Left lung (tissue), 4 donors: ENCODE measurements at regions not wholly inside any gene's neighbourhood (a gene's known extent, or its start where the extent isn't known, plus 50 kb on each side); places are given as distances from the start of the nearest gene placed in this dataset.
"Not testable (repeated sequence)": the region's sequence is repeated elsewhere in the genome, so short reads cannot be mapped to it uniquely, and the experiment has no call there.

ENCODE experiments used
- ATAC-seq: fragments of 200-7000 bp; cut with Tn5 transposase; one replicate; pipeline ENCODE4 v1.9.1; 2020; ENCODE audit warnings: moderate library complexity
- DNase-seq, 4 donors: peaks; one replicate each; pipeline ENCODE4 v3.0.0-alpha.2; 2013 to 2020
- H3K27ac ChIP-seq, 2 donors: fragments of 200-600 bp; sonication (generic) in 1 of 2; one replicate each; pipeline versions ENCODE4 v1.5.0 to v1.8.0; 2020 to 2021
- H3K27me3 ChIP-seq, 2 donors: fragments of 200-600 bp; sonication (generic) in 1 of 2; one replicate each; pipeline versions ENCODE4 v1.5.0 to v1.8.0; 2020 to 2021
- H3K36me3 ChIP-seq, 2 donors: fragments of 200-600 bp; sonication (generic) in 1 of 2; one replicate each; pipeline versions ENCODE4 v1.5.0 to v1.8.0; 2020 to 2021
- H3K4me1 ChIP-seq, 2 donors: fragments of 200-600 bp; one replicate each; pipeline ENCODE4 v1.8.0; 2021
- H3K4me3 ChIP-seq, 2 donors: fragments of 200-600 bp; sonication (generic) in 1 of 2; one replicate each; pipeline versions ENCODE4 v1.5.0 to v1.8.0; 2020 to 2021; ENCODE audit warnings: mild to moderate bottlenecking in 1 of 2
- H3K9me3 ChIP-seq, 2 donors: fragments of 200-600 bp; sonication (generic) in 1 of 2; one replicate each; pipeline versions ENCODE4 v1.5.0 to v1.8.0; 2020 to 2021
- intact Hi-C, 2 donors: fragments of 100-400 bp; cut with DNase I; formaldehyde crosslinking; loops; one replicate each; pipeline versions ENCODE4 v1.11.2 to v1.14.2; 2022
- TF ChIP-seq, protein P1 (sequence below), 2 donors: fragments of 200-600 bp; sonication (generic) in 1 of 2; IDR thresholded peaks; one replicate each; pipeline versions ENCODE4 v1.5.0 to v1.8.0; 2021; ENCODE audit warnings: antibody characterized with exemption in 2 of 2
- donor health status: DM: no; HTN: yes; CAD: no.
- donor health status: DM: no; HTN: no; CAD: no.

DNA sequence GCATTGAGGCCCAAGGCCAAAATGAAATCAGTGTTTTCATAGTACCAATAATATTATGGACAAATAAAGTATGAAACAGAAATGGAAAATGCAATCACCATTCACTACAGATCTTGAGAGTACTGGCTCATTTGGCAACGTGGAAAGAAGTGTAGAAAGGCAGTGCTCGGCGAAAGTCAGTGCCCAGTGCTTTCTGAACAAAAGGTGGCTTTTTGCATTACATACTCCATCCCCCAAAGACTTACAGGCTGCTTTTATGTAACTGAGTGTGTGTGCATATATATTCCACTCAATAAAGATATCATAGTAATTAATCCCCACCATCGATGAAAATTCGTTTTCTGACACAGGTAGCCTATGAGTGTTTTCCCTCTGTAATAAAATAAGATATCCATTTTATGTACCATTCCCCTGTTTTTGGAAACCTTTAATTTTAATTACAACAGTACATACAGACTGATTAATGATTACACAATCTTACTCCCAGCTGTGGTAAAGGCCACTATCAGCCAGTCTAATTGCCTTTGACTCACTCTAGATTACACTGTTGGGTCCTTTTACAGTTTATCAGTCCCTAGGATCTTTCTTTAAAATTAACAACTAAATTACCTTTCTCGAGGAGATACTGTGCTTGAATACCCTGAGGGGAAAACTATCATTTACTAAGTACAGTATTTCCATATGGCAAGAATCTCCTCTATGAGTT lies 65.9 kb downstream of the MAD2L1 start:
- Histone ChIP-seq H3K4me1 (no peaks in the 10 kb centered on the region), H3K9me3 (peaks cover 0 to 3% of the 10 kb centered on the region in 2 donors), H3K27me3 (no peaks in the 10 kb centered on the region), H3K36me3 (no peaks in the 10 kb centered on the region), H3K4me3 (no peak overlapping the region), H3K27ac (no peak overlapping the region)
- intact Hi-C loops: no loop called here
- DNase-seq: no peak
- TF ChIP-seq, protein P1, sequence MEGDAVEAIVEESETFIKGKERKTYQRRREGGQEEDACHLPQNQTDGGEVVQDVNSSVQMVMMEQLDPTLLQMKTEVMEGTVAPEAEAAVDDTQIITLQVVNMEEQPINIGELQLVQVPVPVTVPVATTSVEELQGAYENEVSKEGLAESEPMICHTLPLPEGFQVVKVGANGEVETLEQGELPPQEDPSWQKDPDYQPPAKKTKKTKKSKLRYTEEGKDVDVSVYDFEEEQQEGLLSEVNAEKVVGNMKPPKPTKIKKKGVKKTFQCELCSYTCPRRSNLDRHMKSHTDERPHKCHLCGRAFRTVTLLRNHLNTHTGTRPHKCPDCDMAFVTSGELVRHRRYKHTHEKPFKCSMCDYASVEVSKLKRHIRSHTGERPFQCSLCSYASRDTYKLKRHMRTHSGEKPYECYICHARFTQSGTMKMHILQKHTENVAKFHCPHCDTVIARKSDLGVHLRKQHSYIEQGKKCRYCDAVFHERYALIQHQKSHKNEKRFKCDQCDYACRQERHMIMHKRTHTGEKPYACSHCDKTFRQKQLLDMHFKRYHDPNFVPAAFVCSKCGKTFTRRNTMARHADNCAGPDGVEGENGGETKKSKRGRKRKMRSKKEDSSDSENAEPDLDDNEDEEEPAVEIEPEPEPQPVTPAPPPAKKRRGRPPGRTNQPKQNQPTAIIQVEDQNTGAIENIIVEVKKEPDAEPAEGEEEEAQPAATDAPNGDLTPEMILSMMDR (IDR thresholded peaks at IDR 0.05): no peak
- no peak for ATAC-seq

GRCh38 chr4:119996024-119996423 lies 70.6 kb downstream of the MAD2L1 start:
- not testable (repeated sequence) for H3K4me1 ChIP-seq

GRCh38 chr4:119984996-119985395 lies 81.7 kb downstream of the MAD2L1 start:
- Histone ChIP-seq H3K27ac (no peak overlapping the region), H3K36me3 (no peaks in the 10 kb centered on the region), H3K4me1 (no peaks in the 10 kb centered on the region), H3K4me3 (no peak overlapping the region), H3K27me3 (no peaks in the 10 kb centered on the region), H3K9me3 (no peaks in the 10 kb centered on the region)
- ATAC-seq (no peak), DNase-seq (peak in 2 of 4 donors; percentile 26 to 53)
- TF ChIP-seq, protein P1 (IDR thresholded peaks at IDR 0.05): no peak
- intact Hi-C loops: no loop called here

More at GRCh38 chr4:119996024-119996423, 70.6 kb downstream of the MAD2L1 start:
- H3K4me3 ChIP-seq, H3K27me3 ChIP-seq, H3K9me3 ChIP-seq, H3K36me3 ChIP-seq, H3K27ac ChIP-seq, intact Hi-C loops, ATAC-seq: not testable (repeated sequence)
- peak in 1 of 4 donors; percentile 34 for DNase-seq

DNA sequence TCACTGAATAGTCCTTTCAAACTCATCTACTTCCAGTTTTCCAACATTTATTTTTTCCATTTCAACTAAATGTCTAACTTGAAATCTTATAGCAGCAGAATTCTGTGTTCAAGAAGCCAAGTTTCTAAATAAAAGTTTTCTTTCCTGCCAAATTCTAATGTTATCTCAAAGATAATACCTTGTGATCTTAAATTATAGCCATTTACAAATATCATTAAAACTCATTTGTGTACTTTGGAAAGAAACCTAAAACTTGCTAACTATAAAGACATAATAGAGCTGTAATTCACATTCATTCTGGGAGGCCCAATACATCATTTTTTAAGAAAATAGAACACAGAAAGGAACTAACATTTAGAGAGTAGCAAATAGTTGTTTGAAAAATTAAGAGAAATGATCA lies 83.9 kb downstream of the MAD2L1 start:
- DNase-seq (peak in 1 of 4 donors; percentile 10), ATAC-seq (no peak)
- intact Hi-C loops: no loop called here
- no peaks in the 10 kb centered on the region for H3K36me3 ChIP-seq
- no peaks in the 10 kb centered on the region for H3K4me1 ChIP-seq
- no peak overlapping the region for H3K27ac ChIP-seq
- H3K4me3 ChIP-seq: no peak overlapping the region
- no peaks in the 10 kb centered on the region for H3K9me3 ChIP-seq
- TF ChIP-seq, protein P1 (IDR thresholded peaks at IDR 0.05): no peak
- no peaks in the 10 kb centered on the region for H3K27me3 ChIP-seq

- Histone ChIP-seq H3K27ac (no peak overlapping the region), H3K4me1 (no peaks in the 10 kb centered on the region), H3K27me3 (no peaks in the 10 kb centered on the region), H3K36me3 (no peaks in the 10 kb centered on the region), H3K9me3 (no peaks in the 10 kb centered on the region), H3K4me3 (no peak overlapping the region)
- TF ChIP-seq, protein P1 (IDR thresholded peaks at IDR 0.05): no peak
- no peak for DNase-seq
- no peak for ATAC-seq
- intact Hi-C loops: no loop called here
These were observed 86.2 kb downstream of the MAD2L1 start for GRCh38 chr4:119980456-119980855.
